Ammon's horn (tissue), 1 donor: ENCODE measurements at regions not wholly inside any gene's neighbourhood (a gene's known extent, or its start where the extent isn't known, plus 50 kb on each side); places are given as distances from the start of the nearest gene placed in this dataset.
A peak's percentile ranks its signal among the peaks of the same experiment; 100 is the strongest.

Experiments used
- DNase-seq: peaks from one replicate; pipeline ENCODE4 v3.0.0-alpha.2; 2016; ENCODE audit warnings: low spot score

DNA sequence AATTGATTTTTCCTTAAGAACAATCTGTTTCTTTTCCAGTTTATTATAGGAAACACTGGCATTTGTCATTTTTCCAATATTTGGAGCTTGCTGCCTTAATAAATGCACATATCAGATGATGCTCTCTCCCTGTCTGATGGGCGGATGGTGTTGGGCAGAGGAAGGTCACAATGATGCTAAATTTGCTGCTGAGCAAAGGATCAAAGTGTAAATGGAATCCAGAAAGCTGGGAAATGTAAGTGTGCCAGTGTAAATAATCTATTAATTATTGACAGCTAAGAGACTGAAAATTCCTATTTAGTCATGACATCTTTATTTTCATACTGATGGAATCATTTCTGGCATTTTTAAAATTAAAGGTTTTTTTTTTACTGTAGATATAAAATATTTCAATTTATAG, 243.2 kb downstream of the PTBP2 start:
- no peak for DNase-seq

DNA sequence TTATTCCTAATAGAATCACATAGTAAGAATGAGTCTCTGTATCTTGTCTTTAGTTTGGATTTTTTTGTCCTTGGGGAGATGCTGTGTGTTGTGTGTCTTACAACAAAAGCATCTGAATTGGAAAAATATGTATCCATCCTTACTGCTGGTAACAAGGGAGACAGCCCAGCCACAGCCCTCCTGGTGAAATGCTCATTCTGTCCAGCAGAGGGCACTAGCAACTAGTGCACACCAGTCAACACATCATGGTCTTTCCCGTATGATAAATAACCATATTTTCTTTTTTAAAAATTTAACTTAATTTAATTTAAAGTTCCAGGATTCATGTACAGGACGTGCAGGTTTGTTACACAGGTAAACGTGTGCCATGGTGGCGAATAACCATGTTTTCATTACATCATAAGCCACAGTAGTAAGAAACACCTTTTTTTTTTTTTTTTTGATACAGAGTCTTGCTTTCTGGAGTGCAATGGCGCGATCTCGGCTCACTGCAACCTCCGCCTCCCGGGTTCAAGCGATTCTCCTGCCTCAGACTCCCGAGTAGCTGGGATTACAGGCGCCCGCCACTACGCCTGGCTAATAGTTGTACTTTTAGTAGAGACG, 245.1 kb downstream of the PTBP2 start:
- peak; percentile 88 for DNase-seq

- DNase-seq = no peak
Observed at GRCh38 chr1:96967311-96967710, 245.7 kb downstream of the PTBP2 start.

GRCh38 chr1:96968541-96968940, 247.0 kb downstream of the PTBP2 start:
- peak; percentile 43 for DNase-seq

GRCh38 chr1:96968983-96969382, 247.4 kb downstream of the PTBP2 start:
- DNase-seq = no peak

- no peak for DNase-seq
Observed at GRCh38 chr1:96969656-96970163, 248.1 kb downstream of the PTBP2 start.

- no peak for DNase-seq
Observed at GRCh38 chr1:96971439-96971838, 249.9 kb downstream of the PTBP2 start.

GRCh38 chr1:96971849-96972602, 250.4 kb downstream of the PTBP2 start:
- DNase-seq = peak; percentile 7

GRCh38 chr1:96973605-96974004, 252.0 kb downstream of the PTBP2 start:
- DNase-seq = no peak

- DNase-seq = no peak
Observed at GRCh38 chr1:96978444-96978843, 256.9 kb downstream of the PTBP2 start.

- no peak for DNase-seq
Observed at GRCh38 chr1:96978901-96979300, 257.3 kb downstream of the PTBP2 start.

DNA sequence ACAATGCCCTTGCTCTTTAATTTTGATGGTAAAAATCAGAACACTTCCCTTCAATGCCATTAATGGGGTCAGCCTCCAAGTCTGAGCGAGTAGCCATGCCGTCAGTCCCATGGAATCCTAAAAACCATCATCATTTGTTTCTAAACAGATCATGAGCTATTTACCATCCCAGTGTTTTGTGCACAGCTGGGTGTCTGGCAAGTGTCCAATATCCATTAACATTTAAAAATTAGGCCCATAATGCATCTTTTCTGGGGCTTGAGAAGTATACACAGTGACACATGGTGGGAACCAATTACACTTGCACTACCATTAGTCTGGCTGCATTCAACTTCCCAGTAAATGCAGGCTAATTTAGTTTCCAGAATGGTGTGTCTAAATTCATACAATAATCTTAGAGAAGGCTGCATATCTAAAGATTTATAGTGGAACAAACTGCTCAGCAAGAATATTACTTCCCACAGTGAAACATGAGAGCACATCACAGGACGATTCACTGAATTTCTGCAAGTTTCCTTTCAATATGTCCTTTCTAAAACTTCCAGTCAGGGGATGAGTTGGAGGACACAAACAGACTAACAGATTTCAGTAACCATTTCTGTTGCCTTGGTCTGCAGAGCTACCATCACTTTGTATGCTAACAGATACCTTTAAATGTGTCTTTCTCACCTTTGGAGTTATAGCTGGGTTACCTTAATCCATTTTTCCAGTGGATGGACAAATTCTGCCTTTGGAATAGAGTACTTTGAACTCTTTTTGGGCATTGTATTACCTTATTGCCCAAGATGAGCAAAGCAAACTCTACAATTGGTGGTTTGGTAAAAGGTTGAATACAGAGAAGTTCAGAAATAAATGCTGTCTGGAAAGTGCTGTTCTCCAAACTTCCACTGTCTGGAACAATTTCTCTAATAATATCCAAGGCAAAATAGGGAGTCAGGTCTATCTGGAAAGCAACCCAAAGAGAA, 258.0 kb downstream of the PTBP2 start:
- DNase-seq = no peak

DNA sequence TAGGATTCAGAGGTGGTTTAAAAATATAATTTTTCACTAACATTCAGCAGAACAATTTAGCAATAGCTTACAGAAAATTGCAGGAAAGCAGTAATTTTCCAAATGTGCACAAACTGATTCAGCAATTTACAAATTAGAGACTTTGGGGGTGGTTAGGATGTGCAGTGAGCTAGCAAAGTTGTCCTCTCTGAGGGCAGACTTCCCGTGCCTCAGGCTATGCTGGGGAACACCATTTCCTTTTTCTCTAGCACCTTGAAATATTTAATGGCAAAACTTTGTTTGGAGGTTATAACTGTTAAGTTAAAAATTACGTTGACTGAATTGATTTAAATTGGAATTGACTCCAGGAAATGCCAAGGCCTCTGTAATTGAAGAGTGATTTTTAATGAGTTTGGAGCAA, 258.9 kb downstream of the PTBP2 start:
- DNase-seq = no peak

DNA sequence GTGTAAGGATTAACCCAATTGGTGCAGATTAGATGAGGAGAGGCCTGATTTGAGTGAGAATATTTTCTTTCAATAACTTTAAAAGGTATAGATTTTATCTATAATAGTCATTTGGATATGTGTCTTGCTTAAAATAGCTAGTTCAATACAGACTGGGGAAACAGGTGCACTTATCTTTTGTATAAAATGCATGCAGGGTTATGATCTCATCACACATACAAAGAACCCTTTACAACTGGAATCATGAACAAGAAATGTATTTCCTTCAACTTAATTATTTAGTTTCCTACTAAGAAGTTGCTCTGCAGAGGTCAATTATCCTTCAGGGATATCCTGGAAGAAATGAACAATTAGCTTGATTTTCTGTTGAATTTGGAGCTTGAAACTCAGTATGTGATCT, 259.6 kb downstream of the PTBP2 start:
- no peak for DNase-seq

DNA sequence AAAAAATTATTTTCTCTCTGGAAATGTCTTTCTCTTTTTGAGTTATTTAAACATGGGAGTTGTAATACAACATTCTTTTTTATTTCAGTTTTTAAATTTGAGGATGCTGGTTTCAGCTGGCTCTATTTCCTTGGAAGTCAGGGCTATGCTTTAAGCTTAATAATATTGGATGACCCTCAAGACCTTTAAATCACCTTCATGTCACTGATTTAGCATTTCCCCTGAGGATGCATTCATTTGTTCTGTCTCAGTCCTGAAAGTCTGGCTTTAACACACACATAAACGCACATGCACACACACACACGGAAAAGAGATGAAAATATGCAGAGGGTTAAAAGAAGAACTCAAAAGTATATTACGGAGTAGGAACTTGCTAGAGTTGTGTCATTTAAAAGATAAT, 260.5 kb downstream of the PTBP2 start:
- no peak for DNase-seq

GRCh38 chr1:96983866-96984265, 262.3 kb downstream of the PTBP2 start:
- DNase-seq = no peak

DNA sequence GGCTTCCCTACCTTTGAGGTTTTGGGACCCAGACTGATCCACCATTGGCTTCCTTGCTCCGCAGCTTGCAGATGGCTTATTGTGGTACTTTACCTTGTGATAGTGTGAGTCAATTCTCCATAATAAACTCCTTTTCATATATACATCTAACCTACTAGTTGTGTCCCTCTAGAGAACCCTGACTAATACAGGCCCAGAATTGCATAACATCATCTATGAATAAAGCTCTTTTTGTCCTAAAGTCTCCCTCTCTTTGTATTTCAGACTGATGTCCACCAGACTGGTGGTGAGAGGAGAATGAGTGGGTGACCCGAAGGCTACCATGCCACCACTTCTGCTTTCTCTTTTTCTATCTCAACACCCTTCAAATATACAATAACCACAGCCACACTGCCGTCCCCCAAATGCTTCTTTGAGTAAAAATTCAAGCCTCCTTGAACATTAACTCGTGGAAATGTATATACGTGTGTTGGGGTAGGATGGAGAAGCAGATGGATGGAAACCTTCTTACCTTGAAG, 265.7 kb downstream of the PTBP2 start:
- DNase-seq = no peak

DNA sequence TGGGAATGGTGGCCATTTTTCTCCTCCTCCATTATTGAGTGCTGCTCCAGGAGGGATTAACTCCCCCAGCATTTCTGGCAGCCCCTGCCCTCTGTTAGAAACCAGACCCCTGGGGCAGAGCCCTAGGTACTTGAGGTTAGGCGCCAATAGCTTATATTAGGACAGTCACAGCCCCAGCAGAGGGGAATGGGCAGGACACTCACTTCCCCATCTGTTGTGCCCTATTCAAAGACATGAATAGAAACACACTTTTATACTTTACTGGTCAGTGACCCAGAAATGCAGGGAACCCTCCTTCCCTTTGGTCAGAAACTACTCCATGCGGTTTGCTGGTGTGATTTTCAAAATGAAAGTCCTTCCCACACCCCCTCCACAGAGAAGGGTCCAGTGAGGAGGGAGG, 267.7 kb downstream of the PTBP2 start:
- DNase-seq = no peak

GRCh38 chr1:96990136-96990535, 268.6 kb downstream of the PTBP2 start:
- DNase-seq = no peak

DNA sequence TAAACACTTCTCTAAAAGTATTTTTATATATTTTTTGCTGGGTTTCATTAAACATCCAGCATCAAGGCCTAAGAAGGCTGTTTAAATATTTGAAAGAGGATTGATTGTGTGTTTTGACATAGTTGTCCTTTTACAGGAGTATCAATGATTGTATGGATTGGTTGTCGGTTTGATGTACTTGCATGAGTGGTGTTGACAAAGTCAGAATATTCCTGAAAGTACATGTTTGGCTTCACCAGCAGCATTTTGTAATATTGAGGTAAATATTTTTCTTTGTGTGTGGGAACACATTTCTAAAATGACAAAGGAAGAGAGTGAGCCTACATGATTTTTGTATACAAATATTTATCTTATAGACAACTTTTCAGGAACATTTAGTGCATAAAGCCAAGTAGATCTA, 269.7 kb downstream of the PTBP2 start:
- DNase-seq = no peak

DNA sequence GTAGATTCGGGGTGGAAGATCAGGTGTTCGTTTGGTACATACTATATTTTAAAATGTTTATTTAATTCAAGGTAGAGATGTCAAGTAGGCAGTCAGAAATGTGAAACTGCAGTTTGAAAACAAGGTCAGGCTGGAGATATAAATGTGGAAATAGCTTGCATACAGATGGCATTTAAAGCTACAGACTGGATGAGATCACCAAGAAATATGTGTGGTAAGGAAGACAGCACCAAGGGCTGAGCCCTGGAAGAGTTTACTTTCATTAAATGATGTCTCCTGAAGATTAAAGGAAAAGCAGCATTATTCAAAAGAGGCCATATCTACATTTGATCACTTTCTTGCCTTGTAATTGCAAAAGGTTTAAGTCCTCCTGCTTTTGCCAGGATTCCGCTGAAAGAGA, 271.3 kb downstream of the PTBP2 start:
- no peak for DNase-seq

- DNase-seq = no peak
Observed at GRCh38 chr1:96995351-96995750, 273.8 kb downstream of the PTBP2 start.
